ENCODE measurements at regions not wholly inside any gene's neighbourhood (a gene's known extent, or its start where the extent isn't known, plus 50 kb on each side); places are given as distances from the start of the nearest gene placed in this dataset.

- Histone ChIP-seq H3K4me1 (ENCODE audit: insufficient read depth) (no peaks in the 10 kb centered on the region), H3K36me3 (no peaks in the 10 kb centered on the region), H3K27me3 (no peaks in the 10 kb centered on the region), H3K27ac (no peak overlapping the region), H3K9me3 (no peaks in the 10 kb centered on the region), H3K4me3 (no peak overlapping the region)
- DNase-seq: no peak
- 61 to 75% (median 75%) methylated on average over 3 of the region's 3 CpGs for WGBS, 3 donors
- intact Hi-C loops (cut with DNase I): no loop called here
- TF ChIP-seq POLR2A (IDR thresholded peaks at IDR 0.05): no peak
- no peak for TF ChIP-seq CTCF (IDR thresholded peaks at IDR 0.05)
- no peak for TF ChIP-seq EP300 (IDR thresholded peaks at IDR 0.05)
Measured at GRCh38 chr18:73551211-73551610, 596.4 kb downstream of the FBXO15 start.

GRCh38 chr18:73549236-73549635 is 598.4 kb downstream of the FBXO15 start:
- Histone ChIP-seq H3K27me3 (no peaks in the 10 kb centered on the region), H3K9me3 (no peaks in the 10 kb centered on the region), H3K36me3 (no peaks in the 10 kb centered on the region), H3K4me1 (ENCODE audit: insufficient read depth) (no peaks in the 10 kb centered on the region), H3K27ac (no peak overlapping the region), H3K4me3 (no peak overlapping the region)
- 59 to 73% (median 62%) methylated on average over 5 of the region's 5 CpGs for WGBS, 3 donors
- no peak for DNase-seq
- TF ChIP-seq CTCF (IDR thresholded peaks at IDR 0.05): no peak
- no peak for TF ChIP-seq POLR2A (IDR thresholded peaks at IDR 0.05)
- no peak for TF ChIP-seq EP300 (IDR thresholded peaks at IDR 0.05)
- intact Hi-C loops (cut with DNase I): no loop called here

GRCh38 chr18:73545472-73545871 is 602.2 kb downstream of the FBXO15 start:
- Histone ChIP-seq H3K9me3 (no peaks in the 10 kb centered on the region), H3K36me3 (no peaks in the 10 kb centered on the region), H3K4me3 (no peak overlapping the region), H3K4me1 (ENCODE audit: insufficient read depth) (no peaks in the 10 kb centered on the region), H3K27me3 (no peaks in the 10 kb centered on the region), H3K27ac (no peak overlapping the region)
- intact Hi-C loops (cut with DNase I): no loop called here
- DNase-seq: no peak
- 0 to 68% (median 48%) methylated on average over 1 of the region's 1 CpG for WGBS, 3 donors
- TF ChIP-seq POLR2A (IDR thresholded peaks at IDR 0.05) (no peak), EP300 (IDR thresholded peaks at IDR 0.05) (no peak), CTCF (IDR thresholded peaks at IDR 0.05) (no peak)

GRCh38 chr18:73544617-73545016 is 603.0 kb downstream of the FBXO15 start:
- TF ChIP-seq EP300 (IDR thresholded peaks at IDR 0.05) (no peak), CTCF (IDR thresholded peaks at IDR 0.05) (no peak), POLR2A (IDR thresholded peaks at IDR 0.05) (no peak)
- intact Hi-C loops (cut with DNase I): no loop called here
- H3K9me3 ChIP-seq: no peaks in the 10 kb centered on the region
- DNase-seq: no peak
- H3K4me3 ChIP-seq: no peak overlapping the region
- 79 to 88% (median 83%) methylated on average over 2 of the region's 2 CpGs for WGBS, 3 donors
- no peaks in the 10 kb centered on the region for H3K36me3 ChIP-seq
- H3K27ac ChIP-seq: no peak overlapping the region
- no peaks in the 10 kb centered on the region for H3K27me3 ChIP-seq
- no peaks in the 10 kb centered on the region for H3K4me1 ChIP-seq (ENCODE audit: insufficient read depth)

- Histone ChIP-seq H3K36me3 (no peaks in the 10 kb centered on the region), H3K9me3 (no peaks in the 10 kb centered on the region), H3K4me1 (ENCODE audit: insufficient read depth) (no peaks in the 10 kb centered on the region), H3K4me3 (no peak overlapping the region), H3K27ac (no peak overlapping the region), H3K27me3 (no peaks in the 10 kb centered on the region)
- intact Hi-C loops (cut with DNase I): no loop called here
- DNase-seq: no peak
- no peak for TF ChIP-seq POLR2A (IDR thresholded peaks at IDR 0.05)
- TF ChIP-seq CTCF (IDR thresholded peaks at IDR 0.05): no peak
- no peak for TF ChIP-seq EP300 (IDR thresholded peaks at IDR 0.05)
- WGBS, 3 donors: 88 to 94% (median 91%) methylated on average over 1 of the region's 1 CpG
Measured at GRCh38 chr18:73544032-73544431, 603.6 kb downstream of the FBXO15 start.
